ACC112 (cell line): ENCODE measurements at regions not wholly inside any gene's neighbourhood (a gene's known extent, or its start where the extent isn't known, plus 50 kb on each side); places are given as distances from the start of the nearest gene placed in this dataset.
"Not testable (repeated sequence)": the region's sequence is repeated elsewhere in the genome, so short reads cannot be mapped to it uniquely, and the experiment has no call there.

Source experiments
- H2AFZ ChIP-seq: fragments of 200-600 bp; sonication (generic); one replicate; pipeline ENCODE4 v1.6.0; 2017; ENCODE audit warnings: antibody characterized with exemption, low read length; ENCODE audit not compliant: unreplicated experiment
- H3K27ac ChIP-seq: fragments of 200-600 bp; sonication (generic); 2 replicates; pipeline ENCODE4 v1.5.1; 2014; ENCODE audit warnings: low read depth, mild to moderate bottlenecking, antibody characterized with exemption, low read length, moderate library complexity
- H3K27me3 ChIP-seq: fragments of 200-600 bp; sonication (generic); 2 replicates; pipeline ENCODE4 v1.6.1; 2014; ENCODE audit warnings: mild to moderate bottlenecking, antibody characterized with exemption, low read length, moderate library complexity, mixed read lengths; ENCODE audit not compliant: insufficient read depth
- H3K36me3 ChIP-seq: fragments of 200-600 bp; sonication (generic); 2 replicates; pipeline ENCODE4 v1.6.1; 2016; ENCODE audit warnings: mild to moderate bottlenecking, antibody characterized with exemption, low read length, moderate library complexity, mixed read lengths; ENCODE audit not compliant: insufficient read depth
- H3K4me1 ChIP-seq: fragments of 200-600 bp; sonication (generic); one replicate; pipeline ENCODE4 v1.6.1; 2016; ENCODE audit warnings: low read length, mixed read lengths; ENCODE audit not compliant: insufficient read depth, unreplicated experiment, control insufficient read depth
- H3K4me3 ChIP-seq: fragments of 200-600 bp; sonication (generic); 2 replicates; pipeline ENCODE4 v1.5.1; 2014; ENCODE audit warnings: mild to moderate bottlenecking, low read depth, low read length
- H3K79me2 ChIP-seq: fragments of 200-600 bp; sonication (generic); one replicate; pipeline ENCODE4 v1.6.0; 2016; ENCODE audit warnings: low read length; ENCODE audit not compliant: control insufficient read depth, unreplicated experiment, insufficient read depth

DNA sequence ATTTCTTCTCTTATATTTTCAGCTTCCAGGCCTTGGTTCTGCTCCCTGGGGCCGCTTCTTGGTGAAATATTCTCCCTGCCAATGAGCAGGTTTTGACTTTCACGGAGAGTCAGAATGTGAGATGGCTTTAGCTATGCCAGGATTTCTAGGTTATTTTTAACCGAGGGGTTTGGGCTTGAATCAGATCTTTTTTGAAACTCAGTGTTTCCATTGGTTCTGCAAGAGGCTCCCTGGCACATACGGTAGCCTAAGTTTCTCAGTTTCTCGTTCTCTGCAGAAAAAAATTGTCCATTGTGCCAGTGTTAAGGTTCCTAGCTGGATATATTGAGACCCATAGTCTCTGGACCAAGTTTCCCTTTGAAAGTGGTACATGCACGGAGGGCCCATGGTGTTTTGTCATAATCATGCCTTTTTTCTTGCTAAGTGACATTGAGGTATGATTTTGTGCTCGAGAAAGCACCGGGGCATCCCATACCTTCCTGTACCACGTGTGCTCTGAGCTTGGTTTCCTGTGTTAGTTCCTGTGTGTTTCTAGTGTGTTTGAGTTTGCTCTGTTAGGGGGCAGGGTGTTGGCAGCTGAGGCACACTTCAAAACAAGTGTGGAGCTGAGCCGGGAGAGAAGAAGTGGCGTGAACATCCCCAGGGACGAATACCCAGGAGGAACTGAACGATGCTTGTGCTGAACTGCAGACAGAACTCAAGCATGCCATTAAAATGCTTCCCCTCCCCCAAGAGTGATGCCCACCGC is 127.2 kb downstream of the HS3ST3B1 start:
- H3K4me3 ChIP-seq, result no peak overlapping the region
- no peaks in the 10 kb centered on the region for H3K79me2 ChIP-seq
- no peak overlapping the region for H2AFZ ChIP-seq
- H3K4me1 ChIP-seq, result no peaks in the 10 kb centered on the region
- no peaks in the 10 kb centered on the region for H3K36me3 ChIP-seq
- no peaks in the 10 kb centered on the region for H3K27me3 ChIP-seq
- no peak overlapping the region for H3K27ac ChIP-seq

GRCh38 chr17:14423156-14423555 is 122.3 kb downstream of the HS3ST3B1 start:
- H3K4me1 ChIP-seq, H3K4me3 ChIP-seq, H3K79me2 ChIP-seq, H3K36me3 ChIP-seq, H3K27ac ChIP-seq, H3K27me3 ChIP-seq, H2AFZ ChIP-seq: not testable (repeated sequence)

- no peaks in the 10 kb centered on the region for H3K27me3 ChIP-seq
- no peaks in the 10 kb centered on the region for H3K79me2 ChIP-seq
- H3K27ac ChIP-seq, result no peak overlapping the region
- no peak overlapping the region for H2AFZ ChIP-seq
- H3K36me3 ChIP-seq, result no peaks in the 10 kb centered on the region
- no peaks in the 10 kb centered on the region for H3K4me1 ChIP-seq
- no peak overlapping the region for H3K4me3 ChIP-seq
Observed at GRCh38 chr17:14417336-14417735, 116.5 kb downstream of the HS3ST3B1 start.

DNA sequence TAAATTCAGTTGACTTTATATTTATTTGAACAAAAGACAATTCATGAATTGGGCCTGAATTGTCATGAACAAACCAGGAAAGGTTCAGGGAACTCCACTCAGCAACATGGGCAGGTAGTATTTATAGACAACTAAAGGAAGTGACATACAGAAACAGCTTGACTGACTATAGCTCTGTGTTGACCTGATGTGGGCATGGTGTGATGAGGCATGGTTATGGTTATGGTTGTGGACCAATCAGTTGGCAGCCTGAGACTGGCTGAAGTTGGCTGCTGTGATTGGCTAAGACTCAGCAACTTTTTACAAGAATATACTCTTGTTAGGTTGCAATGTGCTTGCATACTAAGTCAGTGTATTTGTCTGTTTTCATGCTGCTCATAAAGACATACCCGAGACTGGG is 108.4 kb downstream of the HS3ST3B1 start:
- H3K4me3 ChIP-seq, result no peak overlapping the region
- H3K36me3 ChIP-seq, result no peaks in the 10 kb centered on the region
- H3K4me1 ChIP-seq, result no peaks in the 10 kb centered on the region
- no peaks in the 10 kb centered on the region for H3K79me2 ChIP-seq
- no peak overlapping the region for H2AFZ ChIP-seq
- no peak overlapping the region for H3K27ac ChIP-seq
- no peaks in the 10 kb centered on the region for H3K27me3 ChIP-seq

GRCh38 chr17:14407541-14407940 is 106.7 kb downstream of the HS3ST3B1 start:
- Histone ChIP-seq H3K27ac (no peak overlapping the region), H3K79me2 (no peaks in the 10 kb centered on the region), H2AFZ (no peak overlapping the region), H3K36me3 (no peaks in the 10 kb centered on the region), H3K4me1 (no peaks in the 10 kb centered on the region), H3K4me3 (no peak overlapping the region), H3K27me3 (no peaks in the 10 kb centered on the region)

DNA sequence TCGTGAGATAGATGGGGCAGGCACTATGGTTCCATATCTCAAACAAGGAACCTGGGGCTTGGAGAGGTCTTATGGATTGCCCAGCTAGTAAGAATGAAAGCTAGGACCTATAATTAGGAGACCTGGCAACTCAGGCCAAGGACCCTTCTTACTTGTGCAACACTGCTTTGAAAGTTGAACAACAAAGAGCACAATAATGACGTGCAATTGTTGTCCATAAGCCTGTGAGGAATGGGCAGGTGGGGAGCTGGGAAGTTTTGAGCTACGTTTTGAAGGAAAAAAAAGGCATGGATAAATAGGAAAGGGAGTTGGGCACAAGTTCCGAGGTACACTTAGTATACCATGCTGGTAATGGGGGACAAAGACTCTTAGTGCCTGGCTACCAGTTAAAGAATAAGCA is 104.3 kb downstream of the HS3ST3B1 start:
- H3K27me3 ChIP-seq, result no peaks in the 10 kb centered on the region
- H3K36me3 ChIP-seq, result no peaks in the 10 kb centered on the region
- H3K4me1 ChIP-seq, result no peaks in the 10 kb centered on the region
- H3K79me2 ChIP-seq, result no peaks in the 10 kb centered on the region
- no peak overlapping the region for H3K27ac ChIP-seq
- H2AFZ ChIP-seq, result no peak overlapping the region
- H3K4me3 ChIP-seq, result no peak overlapping the region
